HG02759 (cell line): ENCODE measurements at regions not wholly inside any gene's neighbourhood (a gene's known extent, or its start where the extent isn't known, plus 50 kb on each side); places are given as distances from the start of the nearest gene placed in this dataset.
A peak's percentile ranks its signal among the peaks of the same experiment; 100 is the strongest.

Experiments
- ATAC-seq: cut with Tn5 transposase; IDR thresholded peaks from one replicate; pipeline ENCODE4 v1.9.1; 2021; ENCODE audit warnings: mild to moderate bottlenecking, moderate library complexity; ENCODE audit not compliant: unreplicated experiment

GRCh38 chr7:106797937-106798336 is 67.1 kb upstream of the PIK3CG start:
- ATAC-seq, result no peak

GRCh38 chr7:106802589-106802988 is 62.5 kb upstream of the PIK3CG start:
- ATAC-seq, result no peak

- ATAC-seq, result no peak
These were observed 58.5 kb upstream of the PIK3CG start for GRCh38 chr7:106806556-106806955.

GRCh38 chr7:106807474-106807873 is 57.6 kb upstream of the PIK3CG start:
- no peak for ATAC-seq

- ATAC-seq, result no peak
These were observed 56.0 kb upstream of the PIK3CG start for GRCh38 chr7:106808967-106809635.

- ATAC-seq, result no peak
These were observed 53.6 kb upstream of the PIK3CG start for GRCh38 chr7:106811472-106811871.

- peak; percentile 77 for ATAC-seq
These were observed 52.9 kb upstream of the PIK3CG start for GRCh38 chr7:106812027-106812643.

GRCh38 chr7:106813705-106814305 is 51.3 kb upstream of the PIK3CG start:
- no peak for ATAC-seq

- no peak for ATAC-seq
These were observed 50.2 kb upstream of the PIK3CG start for GRCh38 chr7:106814887-106815286.
